NOMO-1 treated with dmso at 0.1 percent for 144 hours (cell line): ENCODE measurements at regions not wholly inside any gene's neighbourhood (a gene's known extent, or its start where the extent isn't known, plus 50 kb on each side); places are given as distances from the start of the nearest gene placed in this dataset.
A peak's percentile ranks its signal among the peaks of the same experiment; 100 is the strongest.
"Not testable (repeated sequence)": the region's sequence is repeated elsewhere in the genome, so short reads cannot be mapped to it uniquely, and the experiment has no call there.

Source experiments
- DNase-seq: peaks from one replicate; lab custom pipeline; 2025; ENCODE audit not compliant: unreplicated experiment; lab: John Stamatoyannopoulos, UW

- no peak for DNase-seq
These were observed 122.2 kb upstream of the SYNCRIP start for GRCh38 chr6:85764844-85765243.

- DNase-seq, result no peak
These were observed 114.3 kb upstream of the SYNCRIP start for GRCh38 chr6:85756982-85757381.

- no peak for DNase-seq
These were observed 112.2 kb upstream of the SYNCRIP start for GRCh38 chr6:85754894-85755293.

GRCh38 chr6:85752602-85753001 lies 109.9 kb upstream of the SYNCRIP start:
- no peak for DNase-seq

- DNase-seq, result no peak
These were observed 108.8 kb upstream of the SYNCRIP start for GRCh38 chr6:85751374-85752055.

GRCh38 chr6:85750146-85750545 lies 107.5 kb upstream of the SYNCRIP start:
- DNase-seq, result not testable (repeated sequence)

GRCh38 chr6:85749236-85749635 lies 106.5 kb upstream of the SYNCRIP start:
- DNase-seq, result no peak

GRCh38 chr6:85747666-85748065 lies 105.0 kb upstream of the SYNCRIP start:
- no peak for DNase-seq

- DNase-seq, result no peak
These were observed 104.4 kb upstream of the SYNCRIP start for GRCh38 chr6:85747093-85747492.

GRCh38 chr6:85744433-85744970 lies 101.8 kb upstream of the SYNCRIP start:
- DNase-seq, result no peak

GRCh38 chr6:85726206-85726605 lies 83.5 kb upstream of the SYNCRIP start:
- DNase-seq, result no peak

- no peak for DNase-seq
These were observed 73.1 kb upstream of the SYNCRIP start for GRCh38 chr6:85715797-85716196.

- DNase-seq, result no peak
These were observed 72.3 kb upstream of the SYNCRIP start for GRCh38 chr6:85714893-85715530.

- DNase-seq, result no peak
These were observed 69.7 kb upstream of the SYNCRIP start for GRCh38 chr6:85712346-85712745.

- DNase-seq, result peak; percentile 6
These were observed 64.9 kb upstream of the SYNCRIP start for GRCh38 chr6:85707515-85708145.

- DNase-seq, result no peak
These were observed 63.6 kb upstream of the SYNCRIP start for GRCh38 chr6:85706272-85706671.

GRCh38 chr6:85705220-85705619 lies 62.5 kb upstream of the SYNCRIP start:
- DNase-seq, result no peak

- DNase-seq, result no peak
These were observed 60.7 kb upstream of the SYNCRIP start for GRCh38 chr6:85703406-85703805.
